ENCODE measurements at regions not wholly inside any gene's neighbourhood (a gene's known extent, or its start where the extent isn't known, plus 50 kb on each side); places are given as distances from the start of the nearest gene placed in this dataset.

- TF ChIP-seq USF2 (IDR thresholded peaks at IDR 0.05; ENCODE audit: low read length), result no peak
- no peak for TF ChIP-seq EZH2 (IDR thresholded peaks at IDR 0.05; ENCODE audit: low read depth, low read length, severe bottlenecking)
- TF ChIP-seq KDM5A (IDR thresholded peaks at IDR 0.05; ENCODE audit: low read length), result no peak
- no peak for TF ChIP-seq ATF3 (IDR thresholded peaks at IDR 0.05; ENCODE audit: insufficient read depth, low read depth, low read length)
- no peak for TF ChIP-seq GTF2F1 (IDR thresholded peaks at IDR 0.05; ENCODE audit: borderline replicate concordance, low read depth, low read length)
- no peak for TF ChIP-seq SUZ12 (IDR thresholded peaks at IDR 0.05; ENCODE audit: low read length)
- no peak for TF ChIP-seq RFX5 (IDR thresholded peaks at IDR 0.05; ENCODE audit: borderline replicate concordance, low read depth, low read length)
- no peak for TF ChIP-seq HDAC2 (IDR thresholded peaks at IDR 0.05; ENCODE audit: borderline replicate concordance in 1 of 2, low read depth in 2 of 2, low read length in 2 of 2)
- TF ChIP-seq SP1 (IDR thresholded peaks at IDR 0.05; ENCODE audit: low read depth, low read length), result no peak
Observed at GRCh38 chr2:194556629-194557028, 1100.4 kb upstream of the SLC39A10 start (continued).
